Aorta (tissue), 5 donors: ENCODE measurements at regions not wholly inside any gene's neighbourhood (a gene's known extent, or its start where the extent isn't known, plus 50 kb on each side); places are given as distances from the start of the nearest gene placed in this dataset.
A peak's percentile ranks its signal among the peaks of the same experiment; 100 is the strongest.

Source experiments
- ATAC-seq: fragments of 200-7000 bp; cut with Tn5 transposase; one replicate; pipeline ENCODE4 v1.9.1; 2022; ENCODE audit warnings: moderate library complexity; ENCODE audit not compliant: low FRiP score
- DNase-seq, 2 donors: peaks; one replicate each; pipeline ENCODE4 v3.0.0-alpha.2; 2020
- H3K27ac ChIP-seq, 2 donors: one replicate each; pipeline ENCODE4 v1.5.1; 2013; ENCODE audit warnings: low read length in 2 of 2, mild to moderate bottlenecking in 2 of 2, moderate library complexity in 2 of 2, control low read depth in 1 of 2, inconsistent platforms in 1 of 2, low read depth in 1 of 2
- H3K27me3 ChIP-seq, 2 donors: one replicate each; pipeline ENCODE4 v1.6.1; 2013; ENCODE audit warnings: control low read depth in 1 of 2, low read length in 1 of 2, mild to moderate bottlenecking in 1 of 2, moderate library complexity in 1 of 2; ENCODE audit not compliant: insufficient read depth in 2 of 2, control insufficient read depth in 1 of 2
- H3K36me3 ChIP-seq, 2 donors: one replicate each; pipeline ENCODE4 v1.6.1; 2013; ENCODE audit warnings: control low read depth in 1 of 2, low read length in 1 of 2, mild to moderate bottlenecking in 1 of 2; ENCODE audit not compliant: insufficient read depth in 2 of 2, control insufficient read depth in 1 of 2
- H3K4me1 ChIP-seq, 2 donors: one replicate each; pipeline ENCODE4 v1.6.1; 2013; ENCODE audit warnings: low read length in 2 of 2, control low read depth in 1 of 2, mild to moderate bottlenecking in 1 of 2, moderate library complexity in 1 of 2; ENCODE audit not compliant: insufficient read depth in 2 of 2, control insufficient read depth in 1 of 2
- H3K4me3 ChIP-seq, 2 donors: one replicate each; pipeline ENCODE4 v1.5.1; 2013; ENCODE audit warnings: low read length in 2 of 2, control low read depth in 1 of 2, mild to moderate bottlenecking in 1 of 2
- H3K9me3 ChIP-seq: one replicate; pipeline ENCODE4 v1.6.1; 2013; ENCODE audit warnings: mild to moderate bottlenecking, low read length; ENCODE audit not compliant: control insufficient read depth
- WGBS, 2 donors: extraction: QIAGEN DNeasy Blood & Tissue Kit; methylation state at CpG; one replicate each; pipeline ENCODE4 v1.1.7; 2013; 5-methylcytosine and 5-hydroxymethylcytosine counted together
- intact Hi-C, 2 donors: fragments of 100-400 bp; cut with DNase I; formaldehyde crosslinking; loops; one replicate each; pipeline versions ENCODE4 v1.14.2 to v1.15.0; 2022
- donor health status: healthy with polysubstance abuse.
- donor health status: Bipolar disorder and iron deficiency.
- donor health status: DM: no; HTN: no; CAD: no.
- donor health status: DM: no; HTN: no; CAD: no.
- donor health status: DM: yes; HTN: yes; CAD: no.

GRCh38 chr3:28682121-28682520 lies 333.5 kb upstream of the AZI2 start:
- intact Hi-C loops, result no loop called here
- H3K27me3 ChIP-seq, result no peaks in the 10 kb centered on the region
- H3K4me1 ChIP-seq, result peaks cover 0 to 8% of the 10 kb centered on the region in 2 donors
- ATAC-seq (no peak), DNase-seq (no peak)
- no peak overlapping the region for H3K27ac ChIP-seq
- 53 to 69% methylated on average over 1 of the region's 1 CpG for WGBS, 2 donors
- H3K4me3 ChIP-seq, result no peak overlapping the region
- H3K9me3 ChIP-seq, result peaks cover 1% of the 10 kb centered on the region
- H3K36me3 ChIP-seq, result no peaks in the 10 kb centered on the region

- ATAC-seq (no peak), DNase-seq (no peak)
- no peaks in the 10 kb centered on the region for H3K36me3 ChIP-seq
- H3K4me3 ChIP-seq, result no peak overlapping the region
- WGBS, 2 donors, result 75 to 81% methylated on average over 2 of the region's 2 CpGs
- no peaks in the 10 kb centered on the region for H3K9me3 ChIP-seq
- H3K27me3 ChIP-seq, result no peaks in the 10 kb centered on the region
- intact Hi-C loops, result no loop called here
- H3K4me1 ChIP-seq, result peaks cover 0 to 3% of the 10 kb centered on the region in 2 donors
- H3K27ac ChIP-seq, result no peak overlapping the region
Observed at GRCh38 chr3:28690176-28690575, 341.6 kb upstream of the AZI2 start.

- Histone ChIP-seq H3K27ac (no peak overlapping the region), H3K9me3 (no peaks in the 10 kb centered on the region), H3K4me1 (no peaks in the 10 kb centered on the region), H3K4me3 (no peak overlapping the region), H3K27me3 (no peaks in the 10 kb centered on the region), H3K36me3 (no peaks in the 10 kb centered on the region)
- no peak for ATAC-seq
- WGBS, 2 donors, result 47 to 60% methylated on average over 2 of the region's 2 CpGs
- intact Hi-C loops, result no loop called here
- DNase-seq, result no peak
Observed at GRCh38 chr3:28698706-28699105, 350.1 kb upstream of the AZI2 start.

- intact Hi-C loops, result no loop called here
- Histone ChIP-seq H3K36me3 (no peaks in the 10 kb centered on the region), H3K27me3 (no peaks in the 10 kb centered on the region), H3K4me1 (no peaks in the 10 kb centered on the region), H3K27ac (no peak overlapping the region), H3K4me3 (no peak overlapping the region), H3K9me3 (no peaks in the 10 kb centered on the region)
- no peak for ATAC-seq
- DNase-seq, result no peak
- WGBS, 2 donors, result 94% methylated on average over 2 of the region's 2 CpGs
Observed at GRCh38 chr3:28699283-28699682, 350.7 kb upstream of the AZI2 start.

GRCh38 chr3:28700728-28701127 lies 352.1 kb upstream of the AZI2 start:
- intact Hi-C loops, result no loop called here
- WGBS, 2 donors, result 78 to 83% methylated on average over 5 of the region's 5 CpGs
- H3K9me3 ChIP-seq, result no peaks in the 10 kb centered on the region
- no peaks in the 10 kb centered on the region for H3K27me3 ChIP-seq
- no peak overlapping the region for H3K27ac ChIP-seq
- ATAC-seq, result no peak
- DNase-seq, result no peak
- H3K4me3 ChIP-seq, result no peak overlapping the region
- H3K36me3 ChIP-seq, result no peaks in the 10 kb centered on the region
- peaks cover 0 to 2% of the 10 kb centered on the region in 2 donors for H3K4me1 ChIP-seq

GRCh38 chr3:28703843-28704242 lies 355.2 kb upstream of the AZI2 start:
- Histone ChIP-seq H3K27ac (no peak overlapping the region), H3K4me3 (no peak overlapping the region), H3K36me3 (no peaks in the 10 kb centered on the region), H3K9me3 (no peaks in the 10 kb centered on the region), H3K27me3 (no peaks in the 10 kb centered on the region), H3K4me1 (peaks cover 0 to 2% of the 10 kb centered on the region in 2 donors)
- intact Hi-C loops, result no loop called here
- DNase-seq (no peak), ATAC-seq (no peak)

GRCh38 chr3:28711293-28711692 lies 362.7 kb upstream of the AZI2 start:
- intact Hi-C loops, result no loop called here
- Histone ChIP-seq H3K4me1 (no peaks in the 10 kb centered on the region), H3K4me3 (no peak overlapping the region), H3K36me3 (no peaks in the 10 kb centered on the region), H3K27ac (no peak overlapping the region), H3K27me3 (no peaks in the 10 kb centered on the region), H3K9me3 (no peaks in the 10 kb centered on the region)
- no peak for ATAC-seq
- WGBS, 2 donors, result 92 to 95% methylated on average over 2 of the region's 2 CpGs
- no peak for DNase-seq

GRCh38 chr3:28716939-28717338 lies 368.3 kb upstream of the AZI2 start:
- Histone ChIP-seq H3K27ac (no peak overlapping the region), H3K27me3 (no peaks in the 10 kb centered on the region), H3K4me3 (no peak overlapping the region), H3K9me3 (no peaks in the 10 kb centered on the region), H3K36me3 (no peaks in the 10 kb centered on the region), H3K4me1 (peaks cover 0 to 4% of the 10 kb centered on the region in 2 donors)
- intact Hi-C loops, result no loop called here
- no peak for DNase-seq
- ATAC-seq, result no peak
- WGBS, 2 donors, result 75 to 85% methylated on average over 4 of the region's 4 CpGs

- Histone ChIP-seq H3K4me1 (peaks cover 0 to 4% of the 10 kb centered on the region in 2 donors), H3K36me3 (no peaks in the 10 kb centered on the region), H3K9me3 (no peaks in the 10 kb centered on the region), H3K27ac (peak overlapping the region in 1 of 2 donors; percentile 45), H3K4me3 (no peak overlapping the region), H3K27me3 (no peaks in the 10 kb centered on the region)
- ATAC-seq (no peak), DNase-seq (no peak)
- intact Hi-C loops, result no loop called here
- 46 to 51% methylated on average over 4 of the region's 4 CpGs for WGBS, 2 donors
Observed at GRCh38 chr3:28718074-28718849, 369.6 kb upstream of the AZI2 start.
